IMR-90 (cell line): ENCODE measurements at regions not wholly inside any gene's neighbourhood (a gene's known extent, or its start where the extent isn't known, plus 50 kb on each side); places are given as distances from the start of the nearest gene placed in this dataset.
"Not testable (repeated sequence)": the region's sequence is repeated elsewhere in the genome, so short reads cannot be mapped to it uniquely, and the experiment has no call there.

Experiments used
- ATAC-seq: fragments of 200-7000 bp; cut with Tn5 transposase; 2 replicates; pipeline ENCODE4 v1.9.1; 2020; ENCODE audit warnings: low read depth, mild to moderate bottlenecking, moderate library complexity
- BruUV-seq: library from RNA; stranded (reverse); fragments of 400-500 nt; replicated peaks from 2 replicates; lab custom pipeline; 2021; lab: Mats Ljungman, UMichigan
- CTCF ChIA-PET: fragments of 300-600 bp; formaldehyde crosslinking; extraction: SDS; loops from one replicate; lab custom pipeline; 2021; ENCODE audit warnings: antibody characterized with exemption; lab: Yijun Ruan, JAX
- POLR2A ChIA-PET: fragments of 300-600 bp; sonication (Branson Sonifier 250); formaldehyde crosslinking; loops from one replicate; lab custom pipeline; 2022; ENCODE audit warnings: antibody characterized with exemption; ENCODE audit not compliant: unreplicated experiment; lab: Charles Lee
- DNase-seq: peaks from one replicate; pipeline ENCODE4 v3.0.0; 2013
- H2AFZ ChIP-seq: replicated peaks from 2 replicates; pipeline ENCODE3; 2013; ENCODE audit warnings: low read length, mild to moderate bottlenecking; ENCODE audit not compliant: poor library complexity
- H2AK5ac ChIP-seq: 2 replicates; pipeline ENCODE4 v1.6.1; 2013; ENCODE audit warnings: low read depth, low read length, inconsistent platforms
- H2AK9ac ChIP-seq: replicated peaks from 2 replicates; pipeline ENCODE3; 2013; ENCODE audit warnings: mild to moderate bottlenecking, low read depth, low read length, moderate library complexity; ENCODE audit not compliant: poor library complexity
- H2BK120ac ChIP-seq: 2 replicates; pipeline ENCODE4 v1.6.1; 2013; ENCODE audit warnings: low read depth, low read length, inconsistent platforms
- H2BK15ac ChIP-seq: 3 replicates; pipeline ENCODE4 v1.6.1; 2013; ENCODE audit warnings: low read depth, low read length, inconsistent platforms
- H2BK20ac ChIP-seq: 2 replicates; pipeline ENCODE4 v1.6.1; 2013; ENCODE audit warnings: low read depth, mild to moderate bottlenecking, inconsistent platforms, low read length, moderate library complexity
- H2BK5ac ChIP-seq: 2 replicates; pipeline ENCODE4 v1.6.1; 2013; ENCODE audit warnings: mild to moderate bottlenecking, low read depth, low read length, inconsistent platforms; ENCODE audit not compliant: poor library complexity, severe bottlenecking
- H3K14ac ChIP-seq: replicated peaks from 2 replicates; pipeline ENCODE4 v1.6.1; 2013; ENCODE audit warnings: low read depth, low read length, inconsistent platforms
- H3K18ac ChIP-seq: 2 replicates; pipeline ENCODE4 v1.6.1; 2013; ENCODE audit warnings: low read depth, low read length, control low read depth
- H3K23ac ChIP-seq: 2 replicates; pipeline ENCODE4 v1.6.1; 2013; ENCODE audit warnings: low read depth, low read length, inconsistent platforms
- H3K27ac ChIP-seq: 2 replicates; pipeline ENCODE4 v1.5.1; 2013; ENCODE audit warnings: mild to moderate bottlenecking, control low read depth, low read length; ENCODE audit not compliant: insufficient read depth
- H3K27me3 ChIP-seq: 2 replicates; pipeline ENCODE4 v1.6.1; 2013; ENCODE audit warnings: low read length; ENCODE audit not compliant: control insufficient read depth, insufficient read depth
- H3K36me3 ChIP-seq: 2 replicates; pipeline ENCODE4 v1.6.1; 2013; ENCODE audit warnings: low read length, mixed read lengths; ENCODE audit not compliant: control insufficient read depth, insufficient read depth
- H3K4ac ChIP-seq: 2 replicates; pipeline ENCODE4 v1.6.1; 2013; ENCODE audit warnings: low read depth, low read length, inconsistent platforms
- H3K4me1 ChIP-seq: 2 replicates; pipeline ENCODE4 v1.6.1; 2013; ENCODE audit warnings: low read length, mixed read lengths; ENCODE audit not compliant: control insufficient read depth, insufficient read depth
- H3K4me2 ChIP-seq: 2 replicates; pipeline ENCODE4 v1.6.1; 2013; ENCODE audit warnings: low read depth, mild to moderate bottlenecking, control low read depth, low read length, moderate library complexity
- H3K4me3 ChIP-seq: 2 replicates; pipeline ENCODE4 v1.5.1; 2013; ENCODE audit warnings: low read depth, mild to moderate bottlenecking, control low read depth, low read length, moderate library complexity; ENCODE audit not compliant: insufficient read depth
- H3K56ac ChIP-seq: 2 replicates; pipeline ENCODE4 v1.6.1; 2013; ENCODE audit warnings: low read length, inconsistent platforms; ENCODE audit not compliant: insufficient read depth; ENCODE audit errors: extremely low read depth
- H3K79me1 ChIP-seq, 2 experiments: 2 replicates each; pipeline ENCODE4 v1.6.1; 2013; ENCODE audit warnings: low read length in 2 of 2, inconsistent platforms in 1 of 2, low read depth in 1 of 2
- H3K9ac ChIP-seq: 2 replicates; pipeline ENCODE4 v1.6.1; 2013; ENCODE audit warnings: low read depth, low read length, control low read depth
- H3K9me1 ChIP-seq: 2 replicates; pipeline ENCODE4 v1.6.1; 2013; ENCODE audit warnings: low read length, inconsistent platforms; ENCODE audit not compliant: insufficient read depth
- H3K9me3 ChIP-seq: 2 replicates; pipeline ENCODE4 v1.6.1; 2013; ENCODE audit warnings: low read length; ENCODE audit not compliant: control insufficient read depth, insufficient read depth
- H4K20me1 ChIP-seq: 2 replicates; pipeline ENCODE4 v1.6.1; 2013; ENCODE audit warnings: low read length, inconsistent platforms; ENCODE audit not compliant: insufficient read depth
- H4K5ac ChIP-seq: 2 replicates; pipeline ENCODE4 v1.6.1; 2013; ENCODE audit warnings: mild to moderate bottlenecking, low read depth, low read length, control low read depth
- H4K8ac ChIP-seq, 2 experiments: 2 replicates each; pipeline ENCODE4 v1.6.1; 2013; ENCODE audit warnings: low read depth in 2 of 2, low read length in 2 of 2, control low read depth in 1 of 2, inconsistent platforms in 1 of 2
- H4K91ac ChIP-seq: 2 replicates; pipeline ENCODE4 v1.6.1; 2013; ENCODE audit warnings: low read depth, low read length, inconsistent platforms; ENCODE audit not compliant: insufficient read depth
- CEBPB ChIP-seq: IDR thresholded peaks from 2 replicates; pipeline ENCODE4 v1.6.1; 2012; ENCODE audit warnings: low read depth, low read length, improper control_type of control experiment
- FOS ChIP-seq: fragments of 150-350 bp; IDR thresholded peaks from 2 replicates; pipeline ENCODE4 v1.6.1; 2016; ENCODE audit warnings: low read depth, low read length
- MAFK ChIP-seq: IDR thresholded peaks from 2 replicates; pipeline ENCODE4 v1.6.1; 2012; ENCODE audit warnings: low read depth, low read length, improper control_type of control experiment
- MAZ ChIP-seq: IDR thresholded peaks from 2 replicates; pipeline ENCODE4 v1.6.1; 2012; ENCODE audit warnings: low read depth, mild to moderate bottlenecking, low read length, improper control_type of control experiment, moderate library complexity, borderline replicate concordance
- RAD21 ChIP-seq: IDR thresholded peaks from 2 replicates; pipeline ENCODE4 v1.6.1; 2012; ENCODE audit warnings: low read length, improper control_type of control experiment
- RCOR1 ChIP-seq: IDR thresholded peaks from 2 replicates; pipeline ENCODE4 v1.6.1; 2012; ENCODE audit warnings: mild to moderate bottlenecking, low read length, improper control_type of control experiment; ENCODE audit not compliant: insufficient replicate concordance
- RFX5 ChIP-seq: IDR thresholded peaks from 2 replicates; pipeline ENCODE4 v1.8.0; 2012; ENCODE audit warnings: low read depth, mild to moderate bottlenecking, low read length, moderate library complexity
- WGBS, 2 experiments: methylation state at CpG; one replicate each; pipeline versions ENCODE4 v1.1.5 to v1.1.7; 2013; ENCODE audit warnings: missing lambda C conversion rate in 2 of 2; ENCODE audit not compliant: insufficient read length in 1 of 2; ENCODE audit errors: extremely low coverage in 2 of 2; 5-methylcytosine and 5-hydroxymethylcytosine counted together
- dilution Hi-C: fragments of 300-500 bp; cut with HindIII; formaldehyde crosslinking; loops from one replicate; pipeline ENCODE4 v1.14.3; 2018; ENCODE audit warnings: low sequenced_read_pairs; ENCODE audit not compliant: unreplicated experiment
- in situ Hi-C: fragments of 300-500 bp; cut with MboI; formaldehyde crosslinking; loops from 3 replicates; pipeline ENCODE4 v1.14.3; 2019; ENCODE audit warnings: low sequenced_read_pairs, inconsistent platforms, mixed read lengths
- intact Hi-C: fragments of 100-400 bp; cut with micrococcal nuclease; formaldehyde crosslinking; loops from 2 replicates; pipeline ENCODE4 v1.10.0; 2022
- TF ChIP-seq, protein P1 (sequence below): conservative IDR thresholded peaks from 2 replicates; pipeline ENCODE4 v1.5.1; 2012; ENCODE audit warnings: mild to moderate bottlenecking, low read depth, low read length, improper control_type of control experiment

DNA sequence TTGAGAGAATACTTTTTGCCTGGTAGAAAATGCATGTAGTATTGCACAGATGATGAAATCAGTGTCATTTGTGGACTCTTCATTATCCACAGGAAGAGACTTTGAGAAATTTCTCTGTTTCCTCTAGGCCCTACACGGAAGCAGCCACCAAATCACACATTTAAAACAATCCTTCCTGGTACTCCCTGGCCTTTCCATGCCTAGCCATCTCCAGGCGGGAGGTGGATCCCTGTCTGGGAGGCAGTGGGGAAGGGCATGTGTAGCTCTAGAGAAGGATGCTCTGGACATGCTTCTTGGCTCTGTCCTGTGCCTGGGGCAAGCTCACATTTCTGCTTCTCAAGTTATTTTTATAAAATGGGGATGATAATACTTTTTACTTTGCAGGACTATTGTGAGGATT, 114.1 kb downstream of the ADAMTS15 start:
- DNase-seq, result no peak

DNA sequence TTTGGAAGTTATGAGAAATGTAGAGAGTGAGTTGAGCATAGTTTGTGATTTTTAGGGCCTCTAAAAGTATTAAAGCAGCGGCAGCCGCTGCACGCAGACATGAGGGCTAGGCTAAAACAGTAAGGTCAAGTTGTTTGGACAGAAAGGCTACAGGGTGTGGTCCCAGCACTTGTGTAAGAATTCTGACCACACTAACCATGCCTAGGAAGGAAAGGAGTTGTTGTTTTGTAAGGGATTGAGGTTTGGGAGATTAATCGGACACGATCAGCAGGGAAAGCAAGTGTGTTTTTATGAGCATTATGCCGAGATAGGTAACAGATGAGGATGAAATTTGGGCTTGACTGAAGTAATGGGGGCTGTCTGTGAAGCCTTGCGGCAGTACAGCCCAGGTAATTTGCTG, 117.9 kb downstream of the ADAMTS15 start:
- H4K20me1 ChIP-seq, H2BK20ac ChIP-seq, ATAC-seq, H4K5ac ChIP-seq, H3K79me1 ChIP-seq, H2AFZ ChIP-seq, H2AK5ac ChIP-seq, H3K4ac ChIP-seq, H2AK9ac ChIP-seq, H3K56ac ChIP-seq, H3K9ac ChIP-seq, dilution Hi-C loops, H3K4me2 ChIP-seq, H3K23ac ChIP-seq, H2BK120ac ChIP-seq, BruUV-seq, H2BK5ac ChIP-seq, H4K91ac ChIP-seq, H3K9me1 ChIP-seq, in situ Hi-C loops, H3K36me3 ChIP-seq, H3K18ac ChIP-seq, intact Hi-C loops, H3K14ac ChIP-seq, H3K4me3 ChIP-seq, H3K9me3 ChIP-seq, CTCF ChIA-PET, POLR2A ChIA-PET, DNase-seq, H3K4me1 ChIP-seq, H4K8ac ChIP-seq, H3K27me3 ChIP-seq, H2BK15ac ChIP-seq, H3K27ac ChIP-seq: not testable (repeated sequence)
- WGBS, 2 experiments, result no CpG with 5 or more reads among the region's 7 CpGs

More for the DNA sequence above, 114.1 kb downstream of the ADAMTS15 start:
- Histone ChIP-seq H3K79me1 (no peaks in the 10 kb centered on the region), H4K8ac (no peak overlapping the region; a peak in 1 of 4 replicates), H3K14ac (no peak overlapping the region; the same call in 1 of the 2 replicates), H4K5ac (no peak overlapping the region), H4K20me1 (no peaks in the 10 kb centered on the region), H3K4me2 (no peak overlapping the region), H2AFZ (no peak overlapping the region), H3K4ac (peak overlapping the region; percentile 65; the same call in 1 of the 2 replicates), H3K23ac (no peak overlapping the region), H2AK9ac (no peak overlapping the region), H3K27ac (no peak overlapping the region), H3K9me3 (no peaks in the 10 kb centered on the region), H3K36me3 (no peaks in the 10 kb centered on the region), H2BK20ac (no peak overlapping the region), H2BK15ac (no peak overlapping the region), H3K18ac (no peak overlapping the region; the same call in 1 of the 2 replicates), H3K27me3 (no peaks in the 10 kb centered on the region), H2AK5ac (0 out of 2 replicates have a peak overlapping the region, but pooled peaks have one; percentile 62), H3K56ac (no peak overlapping the region), H3K4me1 (peaks cover 6% of the 10 kb centered on the region), H3K9me1 (0 out of 2 replicates have a peak, but pooled peaks cover 3% of the 10 kb centered on the region), H3K4me3 (no peak overlapping the region), H2BK5ac (no peak overlapping the region), H3K9ac (no peak overlapping the region), H4K91ac (no peak overlapping the region), H2BK120ac (no peak overlapping the region)
- WGBS, 2 experiments, result no CpG with 5 or more reads among the region's 2 CpGs
- POLR2A ChIA-PET, result no interaction called here
- ATAC-seq, result no peak
- no TSS peak for BruUV-seq
- dilution Hi-C loops (no loop called here), intact Hi-C loops (no loop called here), in situ Hi-C loops (no loop called here)
- CTCF ChIA-PET, result no interaction called here
- TF ChIP-seq RAD21 (no peak), RFX5 (no peak), MAZ (no peak), MAFK (no peak), RCOR1 (no peak), FOS (no peak), CEBPB (0 out of 2 replicates have a peak, but pooled peaks have one; percentile 2)
- TF ChIP-seq, protein P1, sequence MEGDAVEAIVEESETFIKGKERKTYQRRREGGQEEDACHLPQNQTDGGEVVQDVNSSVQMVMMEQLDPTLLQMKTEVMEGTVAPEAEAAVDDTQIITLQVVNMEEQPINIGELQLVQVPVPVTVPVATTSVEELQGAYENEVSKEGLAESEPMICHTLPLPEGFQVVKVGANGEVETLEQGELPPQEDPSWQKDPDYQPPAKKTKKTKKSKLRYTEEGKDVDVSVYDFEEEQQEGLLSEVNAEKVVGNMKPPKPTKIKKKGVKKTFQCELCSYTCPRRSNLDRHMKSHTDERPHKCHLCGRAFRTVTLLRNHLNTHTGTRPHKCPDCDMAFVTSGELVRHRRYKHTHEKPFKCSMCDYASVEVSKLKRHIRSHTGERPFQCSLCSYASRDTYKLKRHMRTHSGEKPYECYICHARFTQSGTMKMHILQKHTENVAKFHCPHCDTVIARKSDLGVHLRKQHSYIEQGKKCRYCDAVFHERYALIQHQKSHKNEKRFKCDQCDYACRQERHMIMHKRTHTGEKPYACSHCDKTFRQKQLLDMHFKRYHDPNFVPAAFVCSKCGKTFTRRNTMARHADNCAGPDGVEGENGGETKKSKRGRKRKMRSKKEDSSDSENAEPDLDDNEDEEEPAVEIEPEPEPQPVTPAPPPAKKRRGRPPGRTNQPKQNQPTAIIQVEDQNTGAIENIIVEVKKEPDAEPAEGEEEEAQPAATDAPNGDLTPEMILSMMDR, result no peak
